ENCODE measurements at regions not wholly inside any gene's neighbourhood (a gene's known extent, or its start where the extent isn't known, plus 50 kb on each side); places are given as distances from the start of the nearest gene placed in this dataset.

DNA sequence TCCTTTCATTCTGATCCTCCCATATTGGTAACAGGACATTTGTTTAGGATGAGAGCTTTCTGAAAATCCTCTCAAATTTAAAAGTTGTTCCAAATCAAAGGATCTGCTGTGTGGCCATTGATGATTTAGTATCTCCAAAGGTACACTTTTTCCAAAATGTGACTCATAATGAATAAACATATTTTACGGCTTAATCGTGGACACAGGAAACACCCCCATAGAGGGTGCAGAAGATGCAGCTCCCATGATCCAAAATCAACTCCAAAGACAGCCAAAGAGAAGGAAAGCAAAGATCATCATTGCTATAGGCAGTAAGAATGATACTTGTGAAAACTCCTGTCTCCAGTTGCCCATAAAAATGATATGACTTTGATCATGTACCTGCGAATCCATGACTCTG lies 239.7 kb downstream of the PIK3R1 start:
- 96% methylated on average over 3 of the region's 3 CpGs for WGBS (ENCODE audit: insufficient coverage)
- no peaks in the 10 kb centered on the region for H3K36me3 Mint-ChIP-seq
- Histone ChIP-seq H3K4me3 (ENCODE audit: low read length) (no peak overlapping the region), H3K27me3 (ENCODE audit: control insufficient read depth, insufficient read depth, low read length) (no peaks in the 10 kb centered on the region), H3K27ac (ENCODE audit: low read length) (no peak overlapping the region), H3K4me1 (ENCODE audit: control insufficient read depth, insufficient read depth, low read length) (peaks cover 3% of the 10 kb centered on the region), H3K9me3 (ENCODE audit: control insufficient read depth, insufficient read depth, low read length) (no peaks in the 10 kb centered on the region), H3K36me3 (ENCODE audit: control insufficient read depth, insufficient read depth, low read length) (no peaks in the 10 kb centered on the region)
- DNase-seq (no peak), ATAC-seq (no peak)
- no peak overlapping the region for H3K4me3 Mint-ChIP-seq
- TF ChIP-seq, protein P1, sequence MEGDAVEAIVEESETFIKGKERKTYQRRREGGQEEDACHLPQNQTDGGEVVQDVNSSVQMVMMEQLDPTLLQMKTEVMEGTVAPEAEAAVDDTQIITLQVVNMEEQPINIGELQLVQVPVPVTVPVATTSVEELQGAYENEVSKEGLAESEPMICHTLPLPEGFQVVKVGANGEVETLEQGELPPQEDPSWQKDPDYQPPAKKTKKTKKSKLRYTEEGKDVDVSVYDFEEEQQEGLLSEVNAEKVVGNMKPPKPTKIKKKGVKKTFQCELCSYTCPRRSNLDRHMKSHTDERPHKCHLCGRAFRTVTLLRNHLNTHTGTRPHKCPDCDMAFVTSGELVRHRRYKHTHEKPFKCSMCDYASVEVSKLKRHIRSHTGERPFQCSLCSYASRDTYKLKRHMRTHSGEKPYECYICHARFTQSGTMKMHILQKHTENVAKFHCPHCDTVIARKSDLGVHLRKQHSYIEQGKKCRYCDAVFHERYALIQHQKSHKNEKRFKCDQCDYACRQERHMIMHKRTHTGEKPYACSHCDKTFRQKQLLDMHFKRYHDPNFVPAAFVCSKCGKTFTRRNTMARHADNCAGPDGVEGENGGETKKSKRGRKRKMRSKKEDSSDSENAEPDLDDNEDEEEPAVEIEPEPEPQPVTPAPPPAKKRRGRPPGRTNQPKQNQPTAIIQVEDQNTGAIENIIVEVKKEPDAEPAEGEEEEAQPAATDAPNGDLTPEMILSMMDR (IDR thresholded peaks at IDR 0.05) = no peak
- intact Hi-C loops (cut with micrococcal nuclease) = no loop called here
- peaks cover 7 to 9% of the 10 kb centered on the region in 2 donors for H3K4me1 Mint-ChIP-seq
- no peaks in the 10 kb centered on the region for H3K9me3 Mint-ChIP-seq
- H3K27me3 Mint-ChIP-seq (ENCODE audit: low read depth in 2 of 2) = peaks cover 0 to 6% of the 10 kb centered on the region in 2 donors
- no peak overlapping the region for H3K27ac Mint-ChIP-seq

GRCh38 chr5:68456756-68457217 lies 241.2 kb downstream of the PIK3R1 start:
- no peaks in the 10 kb centered on the region for H3K36me3 ChIP-seq (ENCODE audit: control insufficient read depth, insufficient read depth, low read length)

GRCh38 chr5:68457285-68457684 lies 241.7 kb downstream of the PIK3R1 start:
- no peaks in the 10 kb centered on the region for H3K9me3 ChIP-seq (ENCODE audit: control insufficient read depth, insufficient read depth, low read length)
- TF ChIP-seq, protein P1 (IDR thresholded peaks at IDR 0.05) = no peak
- Mint-ChIP-seq H3K36me3 (no peaks in the 10 kb centered on the region), H3K4me1 (peaks cover 7 to 9% of the 10 kb centered on the region in 2 donors), H3K4me3 (no peak overlapping the region), H3K9me3 (no peaks in the 10 kb centered on the region), H3K27ac (no peak overlapping the region), H3K27me3 (ENCODE audit: low read depth in 2 of 2) (peaks cover 0 to 2% of the 10 kb centered on the region in 2 donors)
- peaks cover 3% of the 10 kb centered on the region for H3K4me1 ChIP-seq (ENCODE audit: control insufficient read depth, insufficient read depth, low read length)
- H3K36me3 ChIP-seq (ENCODE audit: control insufficient read depth, insufficient read depth, low read length) = no peaks in the 10 kb centered on the region
- 98% methylated on average over 7 of the region's 8 CpGs for WGBS (ENCODE audit: insufficient coverage)
- intact Hi-C loops (cut with micrococcal nuclease) = no loop called here
- H3K27me3 ChIP-seq (ENCODE audit: control insufficient read depth, insufficient read depth, low read length) = no peaks in the 10 kb centered on the region
- no peak overlapping the region for H3K27ac ChIP-seq (ENCODE audit: low read length)
- no peak overlapping the region for H3K4me3 ChIP-seq (ENCODE audit: low read length)
- no peak for DNase-seq
- no peak for ATAC-seq

More at GRCh38 chr5:68456756-68457217, 241.2 kb downstream of the PIK3R1 start:
- TF ChIP-seq, protein P1 (IDR thresholded peaks at IDR 0.05) = no peak
- Histone ChIP-seq H3K27me3 (ENCODE audit: control insufficient read depth, insufficient read depth, low read length) (no peaks in the 10 kb centered on the region), H3K27ac (ENCODE audit: low read length) (no peak overlapping the region), H3K9me3 (ENCODE audit: control insufficient read depth, insufficient read depth, low read length) (no peaks in the 10 kb centered on the region), H3K4me3 (ENCODE audit: low read length) (no peak overlapping the region), H3K4me1 (ENCODE audit: control insufficient read depth, insufficient read depth, low read length) (peaks cover 3% of the 10 kb centered on the region)
- ATAC-seq = no peak
- Mint-ChIP-seq H3K4me3 (no peak overlapping the region), H3K36me3 (no peaks in the 10 kb centered on the region), H3K27ac (no peak overlapping the region), H3K4me1 (peaks cover 7 to 9% of the 10 kb centered on the region in 2 donors), H3K27me3 (ENCODE audit: low read depth in 2 of 2) (peaks cover 0 to 2% of the 10 kb centered on the region in 2 donors), H3K9me3 (no peaks in the 10 kb centered on the region)
- DNase-seq = no peak
- intact Hi-C loops (cut with micrococcal nuclease) = no loop called here
- WGBS (ENCODE audit: insufficient coverage) = 96% methylated on average over 4 of the region's 4 CpGs

- TF ChIP-seq, protein P1 (IDR thresholded peaks at IDR 0.05) = no peak
- no peaks in the 10 kb centered on the region for H3K9me3 Mint-ChIP-seq
- peak in 1 of 2 donors; percentile 42 for DNase-seq
- no peak overlapping the region for H3K4me3 Mint-ChIP-seq
- H3K27me3 ChIP-seq (ENCODE audit: control insufficient read depth, insufficient read depth, low read length) = no peaks in the 10 kb centered on the region
- no peaks in the 10 kb centered on the region for H3K36me3 ChIP-seq (ENCODE audit: control insufficient read depth, insufficient read depth, low read length)
- H3K27ac Mint-ChIP-seq = no peak overlapping the region
- no peaks in the 10 kb centered on the region for H3K9me3 ChIP-seq (ENCODE audit: control insufficient read depth, insufficient read depth, low read length)
- H3K27ac ChIP-seq (ENCODE audit: low read length) = no peak overlapping the region
- 80% methylated on average over 1 of the region's 3 CpGs for WGBS (ENCODE audit: insufficient coverage)
- H3K4me1 Mint-ChIP-seq = peaks cover 7 to 9% of the 10 kb centered on the region in 2 donors
- no peak overlapping the region for H3K4me3 ChIP-seq (ENCODE audit: low read length)
- H3K36me3 Mint-ChIP-seq = no peaks in the 10 kb centered on the region
- peaks cover 0 to 2% of the 10 kb centered on the region in 2 donors for H3K27me3 Mint-ChIP-seq (ENCODE audit: low read depth in 2 of 2)
- intact Hi-C loops (cut with micrococcal nuclease) = no loop called here
- H3K4me1 ChIP-seq (ENCODE audit: control insufficient read depth, insufficient read depth, low read length) = peaks cover 3% of the 10 kb centered on the region
- ATAC-seq = peak in 1 of 3 donors; percentile 26
These were observed 243.0 kb downstream of the PIK3R1 start for GRCh38 chr5:68458416-68459021.
